Spleen (tissue), 7 donors: ENCODE measurements at regions not wholly inside any gene's neighbourhood (a gene's known extent, or its start where the extent isn't known, plus 50 kb on each side); places are given as distances from the start of the nearest gene placed in this dataset.

Experiments used
- POLR2A ChIP-seq, 3 donors: fragments of 450-650 bp; IDR thresholded peaks; one replicate each; pipeline ENCODE4 v1.5.1; 2017; ENCODE audit warnings: antibody characterized with exemption in 3 of 3, mild to moderate bottlenecking in 1 of 3
- TF ChIP-seq, protein P1 (sequence below), 11 experiments: fragments of 200-600 bp in 7 of 11; fragments of 450-650 bp in 4 of 11; sonication (generic) in 4 of 11; IDR thresholded peaks in 8 of 11; conservative IDR thresholded peaks in 3 of 11; 1 replicate in 7 of 11; 2 replicates in 4 of 11; pipeline versions ENCODE4 v1.4.0 to v1.8.0; 2016 to 2021; ENCODE audit warnings: antibody characterized with exemption in 11 of 11, inconsistent platforms in 4 of 11, mild to moderate bottlenecking in 1 of 11
- donor health status: DM: no; HTN: no; CAD: no; lungs with moderate emphysema.
- donor health status: DM: no; HTN: no; CAD: no.
- donor health status: DM: no; HTN: no; CAD: no.

DNA sequence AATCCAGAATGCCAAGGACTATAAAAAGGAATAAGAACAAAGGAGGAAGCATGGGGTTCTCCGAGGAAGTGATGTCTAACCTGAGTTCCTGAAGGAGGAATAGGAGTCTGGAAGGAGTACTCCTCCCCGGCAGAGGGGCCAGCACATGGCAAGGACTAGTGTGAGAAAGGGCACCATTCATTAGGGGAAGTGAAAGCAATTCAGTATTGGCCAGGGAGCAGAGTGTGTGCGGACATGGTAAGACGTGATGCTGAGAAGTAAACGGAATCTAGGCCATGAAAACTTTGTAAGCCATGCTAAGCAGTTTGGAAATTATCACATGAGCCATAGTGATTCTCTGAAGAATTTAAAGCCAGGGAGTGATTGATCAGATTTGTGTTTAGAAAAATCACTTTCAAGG lies 218.9 kb upstream of the PRDM1 start:
- TF ChIP-seq, protein P1, sequence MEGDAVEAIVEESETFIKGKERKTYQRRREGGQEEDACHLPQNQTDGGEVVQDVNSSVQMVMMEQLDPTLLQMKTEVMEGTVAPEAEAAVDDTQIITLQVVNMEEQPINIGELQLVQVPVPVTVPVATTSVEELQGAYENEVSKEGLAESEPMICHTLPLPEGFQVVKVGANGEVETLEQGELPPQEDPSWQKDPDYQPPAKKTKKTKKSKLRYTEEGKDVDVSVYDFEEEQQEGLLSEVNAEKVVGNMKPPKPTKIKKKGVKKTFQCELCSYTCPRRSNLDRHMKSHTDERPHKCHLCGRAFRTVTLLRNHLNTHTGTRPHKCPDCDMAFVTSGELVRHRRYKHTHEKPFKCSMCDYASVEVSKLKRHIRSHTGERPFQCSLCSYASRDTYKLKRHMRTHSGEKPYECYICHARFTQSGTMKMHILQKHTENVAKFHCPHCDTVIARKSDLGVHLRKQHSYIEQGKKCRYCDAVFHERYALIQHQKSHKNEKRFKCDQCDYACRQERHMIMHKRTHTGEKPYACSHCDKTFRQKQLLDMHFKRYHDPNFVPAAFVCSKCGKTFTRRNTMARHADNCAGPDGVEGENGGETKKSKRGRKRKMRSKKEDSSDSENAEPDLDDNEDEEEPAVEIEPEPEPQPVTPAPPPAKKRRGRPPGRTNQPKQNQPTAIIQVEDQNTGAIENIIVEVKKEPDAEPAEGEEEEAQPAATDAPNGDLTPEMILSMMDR (IDR thresholded peaks at IDR 0.05 in 8 of 11, conservative IDR thresholded peaks at IDR 0.05 in 3 of 11) = no peak
- TF ChIP-seq POLR2A (IDR thresholded peaks at IDR 0.05) = no peak
